ENCODE measurements at regions not wholly inside any gene's neighbourhood (a gene's known extent, or its start where the extent isn't known, plus 50 kb on each side); places are given as distances from the start of the nearest gene placed in this dataset.

GRCh38 chr12:24206621-24207020 is 257.2 kb upstream of the SOX5 start (continued):
- TF ChIP-seq ZSCAN18 (CRISPR knock-in tag; IDR thresholded peaks at IDR 0.05) (no peak), ZNF317 (CRISPR knock-in tag; IDR thresholded peaks at IDR 0.05; ENCODE audit: borderline replicate concordance, low read depth) (no peak), IRF2 (CRISPR knock-in tag; IDR thresholded peaks at IDR 0.05; ENCODE audit: borderline replicate concordance, low read depth) (no peak), NR3C1 (CRISPR knock-in tag; conservative IDR thresholded peaks at IDR 0.05; ENCODE audit: low read depth) (no peak), GTF2I (CRISPR knock-in tag; conservative IDR thresholded peaks at IDR 0.05) (no peak), RORB (CRISPR knock-in tag; IDR thresholded peaks at IDR 0.05) (no peak), ZNF263 (CRISPR knock-in tag; IDR thresholded peaks at IDR 0.05; ENCODE audit: low read depth) (no peak), SMAD3 (CRISPR knock-in tag; IDR thresholded peaks at IDR 0.05; ENCODE audit: borderline replicate concordance) (no peak)

- ChIA-PET POLR2A (no interaction called here), CTCF (no interaction called here)
- H3K4me3 Mint-ChIP-seq = no peak overlapping the region
- peaks cover 14% of the 10 kb centered on the region for H3K36me3 Mint-ChIP-seq
- peaks cover 19% of the 10 kb centered on the region for H3K9me3 Mint-ChIP-seq
- no peak overlapping the region for H3K27ac Mint-ChIP-seq
- no peaks in the 10 kb centered on the region for H3K27me3 Mint-ChIP-seq (ENCODE audit: low read depth)
- H3K4me1 Mint-ChIP-seq = peaks cover 12% of the 10 kb centered on the region
- ATAC-seq (no peak), DNase-seq (ENCODE audit: low spot score) (no peak)
- no peak for TF ChIP-seq CTCF (IDR thresholded peaks at IDR 0.05)
- no peak for TF ChIP-seq E2F4 (CRISPR knock-in tag; IDR thresholded peaks at IDR 0.05; ENCODE audit: borderline replicate concordance, low read depth)
- no peak for TF ChIP-seq ATF1 (CRISPR knock-in tag; IDR thresholded peaks at IDR 0.05)
- no peak for TF ChIP-seq EMX1 (CRISPR knock-in tag; IDR thresholded peaks at IDR 0.05)
- TF ChIP-seq JAZF1 (CRISPR knock-in tag; IDR thresholded peaks at IDR 0.05) = no peak
Measured at GRCh38 chr12:24201258-24201970, 251.9 kb upstream of the SOX5 start.

- Mint-ChIP-seq H3K9me3 (peaks cover 19% of the 10 kb centered on the region), H3K4me1 (peaks cover 12% of the 10 kb centered on the region), H3K4me3 (no peak overlapping the region), H3K27me3 (ENCODE audit: low read depth) (no peaks in the 10 kb centered on the region), H3K36me3 (peaks cover 14% of the 10 kb centered on the region), H3K27ac (no peak overlapping the region)
- ATAC-seq (no peak), DNase-seq (ENCODE audit: low spot score) (no peak)
- ChIA-PET POLR2A (no interaction called here), CTCF (no interaction called here)
- TF ChIP-seq FOXK1 (CRISPR knock-in tag; IDR thresholded peaks at IDR 0.05) = no peak
- no peak for TF ChIP-seq SMAD3 (CRISPR knock-in tag; IDR thresholded peaks at IDR 0.05; ENCODE audit: borderline replicate concordance)
- TF ChIP-seq ZNF138 (CRISPR knock-in tag; conservative IDR thresholded peaks at IDR 0.05) = no peak
- no peak for TF ChIP-seq NR3C1 (CRISPR knock-in tag; conservative IDR thresholded peaks at IDR 0.05; ENCODE audit: low read depth)
- TF ChIP-seq ERG (CRISPR knock-in tag; IDR thresholded peaks at IDR 0.05) = no peak
- TF ChIP-seq ZMAT4 (CRISPR knock-in tag; IDR thresholded peaks at IDR 0.05) = no peak
- no peak for TF ChIP-seq ZSCAN18 (CRISPR knock-in tag; IDR thresholded peaks at IDR 0.05)
- TF ChIP-seq SMAD4 (CRISPR knock-in tag; IDR thresholded peaks at IDR 0.05) = no peak
Measured at GRCh38 chr12:24200010-24200409, 250.5 kb upstream of the SOX5 start.

Measured in WTC11 (cell line).